ENCODE measurements at regions not wholly inside any gene's neighbourhood (a gene's known extent, or its start where the extent isn't known, plus 50 kb on each side); places are given as distances from the start of the nearest gene placed in this dataset.

GRCh38 chrX:7546551-7547080, 296.4 kb upstream of the VCX start:
- no peak for DNase-seq (ENCODE audit: low spot score in 2 of 2)
- TF ChIP-seq CTCF (IDR thresholded peaks at IDR 0.05) (no peak), POLR2A (IDR thresholded peaks at IDR 0.05) (no peak)
- WGBS, 2 donors, result 92 to 94% methylated on average over 17 of the region's 17 CpGs
- intact Hi-C loops (cut with DNase I; ENCODE audit: low total_unique reads), result no loop called here
- H3K4me3 ChIP-seq (ENCODE audit: low read depth, poor library complexity, severe bottlenecking), result no peak overlapping the region

GRCh38 chrX:7545564-7545963, 297.4 kb upstream of the VCX start:
- no peak overlapping the region for H3K4me3 ChIP-seq (ENCODE audit: low read depth, poor library complexity, severe bottlenecking)
- TF ChIP-seq CTCF (IDR thresholded peaks at IDR 0.05), result no peak
- no peak for TF ChIP-seq POLR2A (IDR thresholded peaks at IDR 0.05)
- 78 to 86% methylated on average over 1 of the region's 1 CpG for WGBS, 2 donors
- intact Hi-C loops (cut with DNase I; ENCODE audit: low total_unique reads), result no loop called here
- no peak for DNase-seq (ENCODE audit: low spot score in 2 of 2)

GRCh38 chrX:7542587-7543380, 300.2 kb upstream of the VCX start:
- 53 to 61% methylated on average over 6 of the region's 6 CpGs for WGBS, 2 donors
- DNase-seq (ENCODE audit: low spot score in 2 of 2), result no peak
- H3K4me3 ChIP-seq (ENCODE audit: low read depth, poor library complexity, severe bottlenecking), result no peak overlapping the region
- intact Hi-C loops (cut with DNase I; ENCODE audit: low total_unique reads), result loop anchor here (2.0 kb wide), 1 partner anchor 38 kb away; no protein-coding TSS in a partner anchor
- TF ChIP-seq CTCF (IDR thresholded peaks at IDR 0.05), result no peak
- no peak for TF ChIP-seq POLR2A (IDR thresholded peaks at IDR 0.05)

GRCh38 chrX:7522860-7523259, 320.1 kb upstream of the VCX start:
- 64 to 73% methylated on average over 2 of the region's 2 CpGs for WGBS, 2 donors
- DNase-seq (ENCODE audit: low spot score in 2 of 2), result no peak
- TF ChIP-seq POLR2A (IDR thresholded peaks at IDR 0.05) (no peak), CTCF (IDR thresholded peaks at IDR 0.05) (no peak)
- H3K4me3 ChIP-seq (ENCODE audit: low read depth, poor library complexity, severe bottlenecking), result no peak overlapping the region
- intact Hi-C loops (cut with DNase I; ENCODE audit: low total_unique reads), result no loop called here

GRCh38 chrX:7515681-7516413, 327.1 kb upstream of the VCX start:
- WGBS, 2 donors, result 49 to 56% methylated on average over 4 of the region's 4 CpGs
- no peak overlapping the region for H3K4me3 ChIP-seq (ENCODE audit: low read depth, poor library complexity, severe bottlenecking)
- intact Hi-C loops (cut with DNase I; ENCODE audit: low total_unique reads), result no loop called here
- DNase-seq (ENCODE audit: low spot score in 2 of 2), result no peak
- TF ChIP-seq CTCF (IDR thresholded peaks at IDR 0.05), result no peak
- TF ChIP-seq POLR2A (IDR thresholded peaks at IDR 0.05), result no peak
